SU-DHL-6 (cell line): ENCODE measurements at regions not wholly inside any gene's neighbourhood (a gene's known extent, or its start where the extent isn't known, plus 50 kb on each side); places are given as distances from the start of the nearest gene placed in this dataset.

Source experiments
- EZH2phosphoT487 ChIP-seq: fragments of 200-600 bp; sonication (generic), shearing (Covaris generic); conservative IDR thresholded peaks from 2 replicates; pipeline ENCODE4 v1.6.1; 2018; ENCODE audit warnings: mild to moderate bottlenecking, antibody characterized with exemption, low read length, moderate library complexity, mixed read lengths
- TF ChIP-seq, protein P1 (sequence below): fragments of 200-600 bp; sonication (generic); IDR thresholded peaks from one replicate; pipeline ENCODE4 v1.5.1; 2017; ENCODE audit warnings: antibody characterized with exemption, mild to moderate bottlenecking, low read length, moderate library complexity; ENCODE audit not compliant: insufficient read depth, poor library complexity, severe bottlenecking

DNA sequence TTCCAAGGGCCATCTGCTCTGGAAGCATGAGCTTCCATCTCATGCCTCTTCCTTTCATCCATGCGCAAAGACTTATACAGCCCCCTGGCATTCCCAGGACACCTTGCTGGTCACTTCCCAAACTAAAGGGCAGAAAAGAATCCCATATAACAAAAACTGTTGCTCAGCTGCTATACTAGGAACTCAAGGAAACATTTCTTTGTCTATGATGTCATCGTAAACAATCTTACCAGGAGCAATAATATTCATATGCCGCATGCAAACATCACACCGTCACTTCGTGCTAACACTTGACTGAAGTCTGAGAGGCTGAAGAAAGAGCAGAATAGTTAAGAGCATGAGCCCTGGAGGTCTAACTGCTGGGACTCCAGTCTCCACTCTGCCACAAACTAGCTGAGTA, 50.5 kb upstream of the CDKN3 start:
- TF ChIP-seq, protein P1, sequence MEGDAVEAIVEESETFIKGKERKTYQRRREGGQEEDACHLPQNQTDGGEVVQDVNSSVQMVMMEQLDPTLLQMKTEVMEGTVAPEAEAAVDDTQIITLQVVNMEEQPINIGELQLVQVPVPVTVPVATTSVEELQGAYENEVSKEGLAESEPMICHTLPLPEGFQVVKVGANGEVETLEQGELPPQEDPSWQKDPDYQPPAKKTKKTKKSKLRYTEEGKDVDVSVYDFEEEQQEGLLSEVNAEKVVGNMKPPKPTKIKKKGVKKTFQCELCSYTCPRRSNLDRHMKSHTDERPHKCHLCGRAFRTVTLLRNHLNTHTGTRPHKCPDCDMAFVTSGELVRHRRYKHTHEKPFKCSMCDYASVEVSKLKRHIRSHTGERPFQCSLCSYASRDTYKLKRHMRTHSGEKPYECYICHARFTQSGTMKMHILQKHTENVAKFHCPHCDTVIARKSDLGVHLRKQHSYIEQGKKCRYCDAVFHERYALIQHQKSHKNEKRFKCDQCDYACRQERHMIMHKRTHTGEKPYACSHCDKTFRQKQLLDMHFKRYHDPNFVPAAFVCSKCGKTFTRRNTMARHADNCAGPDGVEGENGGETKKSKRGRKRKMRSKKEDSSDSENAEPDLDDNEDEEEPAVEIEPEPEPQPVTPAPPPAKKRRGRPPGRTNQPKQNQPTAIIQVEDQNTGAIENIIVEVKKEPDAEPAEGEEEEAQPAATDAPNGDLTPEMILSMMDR: no peak
- TF ChIP-seq EZH2phosphoT487: no peak
